Activated CD8-positive, alpha-beta memory T cell treated with anti-CD3 and anti-CD28 coated beads for 4 hours (primary cell): ENCODE measurements at regions not wholly inside any gene's neighbourhood (a gene's known extent, or its start where the extent isn't known, plus 50 kb on each side); places are given as distances from the start of the nearest gene placed in this dataset.

Experiments used
- DNase-seq, 2 donors: peaks; one replicate each; pipeline ENCODE4 v3.0.0-alpha.2; 2020; ENCODE audit warnings: low read depth in 2 of 2

DNA sequence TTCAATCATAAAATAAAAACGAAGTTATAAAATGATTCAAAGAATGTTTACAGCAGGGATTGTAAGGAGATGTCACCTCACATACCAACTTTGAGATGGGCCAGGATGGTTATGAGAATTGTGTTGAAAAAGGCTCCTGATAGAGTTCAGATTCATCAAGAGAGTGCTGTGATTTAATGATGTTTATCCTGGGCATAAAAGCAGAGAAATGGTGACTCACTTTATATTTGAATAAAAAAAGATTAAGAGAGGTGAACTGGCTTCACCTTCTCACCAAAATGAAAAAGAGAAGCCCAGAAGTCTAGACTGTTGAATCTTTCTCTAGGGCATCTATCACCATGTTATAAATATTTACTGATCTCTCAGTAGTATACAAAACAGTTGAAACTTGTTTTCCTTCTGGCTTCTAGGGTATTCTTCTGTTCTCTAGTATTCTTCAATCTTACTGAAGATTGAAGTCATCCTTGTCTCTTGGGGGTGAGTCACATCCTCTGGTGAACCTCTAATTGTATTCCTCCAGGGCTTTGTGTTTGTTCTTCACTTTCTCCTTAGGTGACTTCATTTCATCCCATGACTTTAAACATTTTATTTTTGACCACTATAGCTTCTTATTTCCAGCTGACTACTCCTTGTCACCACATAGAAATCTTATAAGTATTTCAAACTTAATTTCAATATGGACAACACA, 1237.3 kb upstream of the C9orf72 start:
- DNase-seq, result no peak

DNA sequence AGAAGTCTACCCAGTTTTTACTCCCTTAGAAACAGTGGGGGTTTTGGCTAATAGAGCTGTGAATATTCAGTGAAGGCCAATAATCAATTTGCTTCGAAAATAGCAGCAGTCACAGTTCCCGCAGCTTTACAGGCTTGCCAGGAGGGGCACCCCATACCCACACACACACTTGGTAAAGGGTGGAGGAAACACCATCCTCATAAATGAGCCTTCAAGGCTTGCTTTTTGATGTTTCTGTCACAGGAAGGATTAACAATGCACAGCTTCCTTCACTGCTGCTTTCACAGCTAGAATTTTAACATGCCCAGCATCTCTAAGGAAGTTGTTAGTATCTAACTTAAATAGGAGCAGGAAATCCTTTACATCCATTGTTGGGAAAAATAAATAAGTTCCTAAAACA, 1247.5 kb upstream of the C9orf72 start:
- no peak for DNase-seq

DNA sequence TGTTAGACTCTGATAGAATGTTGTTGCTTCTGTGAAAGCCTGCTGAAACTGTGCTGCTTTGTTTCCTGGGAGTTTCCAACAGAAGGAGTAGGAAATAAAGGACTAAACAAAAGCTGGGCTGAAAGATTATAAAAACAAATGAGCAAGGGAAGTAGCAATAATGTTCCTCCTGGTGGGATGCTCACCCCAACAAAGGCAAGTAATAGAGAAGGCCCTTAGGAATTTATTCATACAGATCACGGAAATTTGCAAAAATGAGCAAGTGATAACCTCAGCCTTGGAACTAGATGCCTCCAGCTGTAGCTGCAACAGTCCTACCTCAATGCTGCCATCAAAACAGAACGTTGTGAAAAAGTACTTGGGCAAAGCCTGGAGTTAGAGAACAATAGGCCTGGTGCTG, 1248.0 kb upstream of the C9orf72 start:
- DNase-seq, result no peak

DNA sequence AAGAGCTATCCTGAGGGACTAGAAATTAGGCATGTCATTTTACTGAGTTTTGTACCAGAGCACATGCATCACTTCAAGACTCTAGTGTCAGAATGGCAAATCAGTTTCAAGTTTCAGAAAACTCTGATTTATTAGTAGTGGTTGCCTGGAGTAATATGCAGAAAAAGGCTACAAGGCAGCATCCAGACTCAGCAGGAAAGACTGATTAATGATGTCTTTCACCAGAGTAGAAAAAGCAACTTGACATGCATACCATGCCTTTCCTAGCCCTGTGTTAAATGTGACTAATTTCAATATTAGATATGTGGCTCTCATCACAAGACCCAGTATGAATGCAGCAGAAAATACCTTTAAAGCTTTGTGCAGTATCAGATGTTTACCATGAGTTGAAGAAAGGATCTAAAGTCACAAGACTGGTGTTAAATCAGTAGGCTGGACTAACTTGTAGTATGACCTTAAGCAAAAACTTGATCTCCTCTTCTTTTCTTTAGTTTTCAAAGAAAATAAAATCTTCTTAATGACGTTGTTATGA, 1251.2 kb upstream of the C9orf72 start:
- no peak for DNase-seq

DNA sequence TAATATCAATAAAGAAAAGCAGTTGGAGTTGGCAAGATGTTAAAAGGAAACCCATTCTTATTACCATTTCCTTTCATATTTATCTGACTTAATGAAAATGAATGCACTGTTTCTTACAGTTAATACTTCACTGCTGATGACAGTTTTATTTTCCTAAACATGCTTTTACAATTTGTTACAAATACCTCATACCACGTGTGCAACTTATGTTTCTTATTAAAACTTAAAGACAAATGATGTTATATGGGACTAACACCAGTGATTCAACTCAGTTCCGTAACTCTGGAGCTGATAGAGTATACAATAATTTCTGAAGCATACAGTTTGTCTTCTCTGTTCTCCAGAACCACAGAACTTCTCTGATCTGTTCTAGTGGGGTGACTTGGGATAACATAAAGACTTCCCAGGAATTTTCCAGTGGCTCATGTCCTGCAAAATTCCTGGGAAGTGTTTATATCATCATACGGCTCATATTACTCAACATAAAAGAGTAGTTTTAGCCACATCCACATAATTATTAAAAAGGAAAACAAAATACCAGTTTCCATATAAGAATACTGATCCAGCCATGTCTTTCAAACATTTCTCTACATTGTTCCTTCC, 1259.0 kb upstream of the C9orf72 start:
- no peak for DNase-seq

DNA sequence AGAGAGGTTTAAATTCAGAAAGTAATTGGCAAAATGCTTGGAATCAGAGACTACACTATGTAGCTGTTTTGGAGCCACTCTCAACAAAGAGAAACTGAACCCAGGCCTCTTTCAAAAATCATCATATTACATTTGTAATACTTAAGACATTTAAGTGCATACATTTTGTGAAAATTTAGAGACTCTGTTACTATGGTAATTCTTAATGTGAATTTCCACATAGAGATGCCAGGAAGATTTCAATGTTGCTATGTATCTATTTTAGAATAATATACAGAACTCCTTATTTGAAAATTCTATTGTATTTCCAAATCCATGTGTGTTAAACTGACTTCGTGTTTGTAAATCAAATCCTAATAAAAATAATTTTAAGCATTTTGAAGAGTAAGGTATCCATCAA, 1260.9 kb upstream of the C9orf72 start:
- no peak for DNase-seq

DNA sequence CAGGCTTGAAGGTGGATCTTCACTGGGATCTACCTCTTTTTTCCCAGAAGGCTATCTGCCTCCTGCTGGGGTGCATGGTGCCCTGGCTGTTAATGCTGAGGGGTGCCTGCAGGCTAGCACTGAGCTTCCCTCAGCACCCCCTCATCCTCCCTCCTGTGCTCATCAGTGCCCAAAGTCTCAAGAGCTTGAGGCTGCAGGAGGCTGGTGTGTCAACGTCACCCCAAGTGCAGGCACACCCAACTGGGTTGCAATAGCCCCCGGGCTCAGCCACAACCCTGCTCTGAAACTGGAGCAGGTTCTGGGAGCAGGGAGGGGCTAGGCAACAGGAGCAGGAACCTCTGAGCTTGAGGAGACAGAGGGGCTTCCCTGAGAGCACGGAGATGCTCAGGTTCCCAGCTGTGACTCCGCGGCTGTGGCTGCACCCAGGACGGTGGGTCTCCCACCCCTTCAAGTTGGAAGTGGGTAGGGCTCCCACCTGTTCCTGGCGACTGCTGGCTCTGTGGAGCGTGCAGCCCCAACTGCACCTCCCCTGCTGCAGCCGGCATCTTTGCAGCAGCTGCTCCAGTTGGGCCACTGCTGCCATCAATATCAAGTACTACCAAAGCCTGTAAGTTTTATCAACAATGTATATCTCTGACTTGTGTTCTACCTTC, 1266.6 kb upstream of the C9orf72 start:
- DNase-seq, result no peak

DNA sequence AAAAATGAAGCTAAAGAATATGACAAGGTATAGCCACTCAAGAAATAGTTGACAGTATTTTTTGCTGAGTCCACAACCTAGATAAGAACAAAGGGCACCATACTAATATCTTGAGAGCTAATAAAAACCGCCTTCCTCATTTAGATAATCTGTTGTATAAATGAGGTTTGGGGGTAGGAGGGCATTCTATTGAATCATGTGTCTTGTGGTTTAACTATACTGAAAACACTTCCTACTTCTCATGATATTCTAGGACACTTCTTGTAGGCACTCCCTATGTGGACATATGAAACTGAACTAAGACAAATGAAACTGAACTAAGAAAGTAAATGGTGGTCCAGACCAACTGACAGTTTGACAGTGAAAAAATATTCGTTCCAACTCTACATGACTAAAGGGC, 1268.5 kb upstream of the C9orf72 start:
- DNase-seq, result no peak

DNA sequence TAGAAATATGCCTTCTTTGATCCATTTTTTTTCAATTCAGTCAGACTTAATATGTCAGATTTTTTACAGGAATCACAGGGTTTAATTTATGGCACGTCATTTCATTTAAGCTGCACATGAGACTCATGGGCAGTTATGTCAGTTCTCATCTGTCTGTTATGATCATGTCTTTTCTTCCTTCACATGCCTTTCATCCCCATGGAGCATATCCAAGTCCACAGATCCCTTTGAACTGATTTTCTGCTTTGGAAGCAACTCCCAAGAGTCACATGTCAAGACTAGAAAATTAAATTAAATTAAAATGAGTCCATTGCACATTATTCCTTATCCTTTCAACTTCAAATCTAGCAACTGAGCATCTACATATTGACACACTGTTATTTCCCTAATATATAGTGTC, 1274.0 kb upstream of the C9orf72 start:
- DNase-seq, result no peak

DNA sequence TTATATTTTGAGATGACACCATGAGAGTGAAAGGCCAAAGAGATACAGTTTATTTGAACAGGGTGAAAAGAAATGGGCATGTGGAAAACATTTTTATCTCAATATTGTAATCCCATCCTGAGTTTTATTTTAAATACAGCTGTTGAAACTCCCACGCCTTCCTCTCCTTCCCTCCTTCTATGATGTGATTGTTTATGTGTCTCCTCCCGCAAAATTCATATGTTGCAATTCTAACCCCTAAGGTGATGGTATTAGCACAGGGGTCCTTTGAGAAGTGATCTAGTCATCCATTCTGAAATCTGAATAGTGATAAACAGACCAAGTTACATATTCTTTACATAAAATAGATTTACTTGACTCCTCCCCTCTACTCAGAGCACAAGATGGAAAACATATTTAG, 1275.4 kb upstream of the C9orf72 start:
- DNase-seq, result no peak

DNA sequence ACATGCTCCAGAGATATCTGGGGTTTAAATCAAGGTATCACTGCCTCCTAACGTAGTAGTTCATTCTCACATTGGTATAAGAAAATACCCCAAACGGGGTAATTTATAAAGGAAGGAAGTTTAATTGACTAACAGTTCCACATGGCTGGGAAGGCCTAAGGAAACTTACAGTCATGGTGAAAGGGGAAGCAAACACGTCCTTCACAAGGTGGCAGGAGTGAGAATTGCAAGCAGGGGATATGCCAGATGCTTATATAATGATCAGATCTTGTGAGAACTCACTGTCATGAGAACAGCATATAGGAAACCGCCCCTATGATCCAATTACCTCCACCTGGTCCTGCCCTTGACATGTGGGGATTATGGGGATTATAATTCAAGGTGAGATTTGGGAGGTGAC, 1280.2 kb upstream of the C9orf72 start:
- DNase-seq, result no peak

DNA sequence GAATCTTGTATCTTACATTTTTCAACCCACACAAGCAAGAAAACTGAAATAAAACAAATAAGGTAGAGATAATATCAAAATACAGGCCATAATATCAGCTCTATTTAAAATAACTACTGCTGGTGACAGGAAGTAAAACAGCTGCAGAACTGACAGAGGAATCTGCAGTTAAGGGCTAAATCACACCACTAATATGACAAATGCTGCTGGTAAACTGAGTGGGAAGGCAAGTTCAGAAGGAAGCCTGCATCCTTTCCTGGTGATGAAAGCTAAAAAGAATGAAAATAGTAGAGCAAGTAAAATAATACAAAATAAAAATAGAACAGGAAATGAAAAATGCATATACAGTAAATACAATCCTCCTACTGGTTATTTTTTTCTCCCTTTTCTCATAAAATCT, 1293.7 kb upstream of the C9orf72 start:
- DNase-seq, result no peak

DNA sequence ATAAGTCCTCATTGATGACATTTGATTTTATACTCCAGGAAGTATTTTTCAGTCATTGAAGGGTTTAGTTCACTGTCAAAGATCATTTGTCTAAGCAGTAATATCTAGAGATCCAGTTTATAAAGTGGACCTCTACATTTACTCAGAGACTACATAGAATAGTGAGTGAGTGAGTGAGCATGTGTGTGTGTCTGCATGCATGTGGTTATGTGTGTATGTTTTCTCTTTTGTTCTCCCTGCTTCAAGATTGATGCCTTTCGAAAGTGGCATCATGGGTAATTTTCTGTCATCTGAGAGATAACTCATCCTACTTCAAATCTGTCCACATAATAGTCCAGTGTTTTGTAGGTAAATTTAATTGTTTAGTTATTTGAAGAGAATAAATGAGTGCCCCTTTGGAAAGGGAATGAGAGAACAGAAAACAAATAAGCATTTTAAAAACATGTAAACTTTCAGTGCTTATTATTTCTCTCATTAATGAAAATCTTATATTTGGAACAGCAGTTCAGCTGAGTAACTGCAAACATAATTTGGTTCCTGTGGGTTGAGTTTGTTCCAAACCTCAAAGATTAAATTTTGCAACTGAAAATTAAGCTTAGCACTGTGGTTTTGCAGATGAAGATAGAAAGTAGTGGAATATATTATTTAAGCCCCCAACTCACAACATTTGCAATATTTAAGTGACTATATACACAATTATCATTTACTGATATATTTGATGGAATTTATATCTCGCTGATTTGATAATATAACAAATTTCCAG, 1295.1 kb upstream of the C9orf72 start:
- DNase-seq, result no peak

DNA sequence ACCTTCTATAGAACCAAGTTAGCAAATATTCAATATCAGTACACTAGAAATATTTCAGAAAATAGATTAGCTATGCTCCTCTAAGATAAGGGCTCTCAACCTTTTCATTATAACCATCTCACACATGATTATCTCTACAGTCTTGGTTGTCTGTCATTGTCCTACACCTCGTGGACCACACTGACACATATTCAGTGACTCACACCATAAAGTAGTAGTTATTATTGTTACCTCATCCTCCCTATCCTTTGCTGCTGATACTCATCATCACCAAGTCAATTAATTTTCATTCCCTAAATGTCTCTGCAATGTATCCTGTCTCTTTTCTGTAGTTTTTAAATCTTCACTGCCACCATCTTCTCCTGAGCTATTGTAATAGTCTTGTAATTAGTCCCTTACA, 1309.2 kb upstream of the C9orf72 start:
- no peak for DNase-seq

DNA sequence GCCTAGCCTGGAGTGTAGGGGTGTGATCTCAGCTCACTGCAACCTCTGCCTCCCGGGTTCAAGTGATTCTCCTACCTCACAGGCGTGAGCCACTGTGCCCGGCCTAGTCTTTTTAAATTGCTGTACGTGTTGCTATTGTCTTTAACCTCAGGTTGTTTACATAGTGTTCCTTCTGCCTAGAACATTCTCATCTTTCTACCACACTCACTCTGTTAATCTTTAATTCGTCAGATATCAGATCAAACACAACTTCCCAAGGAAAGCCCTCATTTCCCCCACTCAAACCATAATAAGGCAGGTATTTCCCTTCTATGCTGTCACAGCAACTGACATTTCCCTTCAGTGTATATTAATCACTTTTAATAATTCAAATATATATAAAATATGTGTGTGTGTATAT, 1310.0 kb upstream of the C9orf72 start:
- no peak for DNase-seq

DNA sequence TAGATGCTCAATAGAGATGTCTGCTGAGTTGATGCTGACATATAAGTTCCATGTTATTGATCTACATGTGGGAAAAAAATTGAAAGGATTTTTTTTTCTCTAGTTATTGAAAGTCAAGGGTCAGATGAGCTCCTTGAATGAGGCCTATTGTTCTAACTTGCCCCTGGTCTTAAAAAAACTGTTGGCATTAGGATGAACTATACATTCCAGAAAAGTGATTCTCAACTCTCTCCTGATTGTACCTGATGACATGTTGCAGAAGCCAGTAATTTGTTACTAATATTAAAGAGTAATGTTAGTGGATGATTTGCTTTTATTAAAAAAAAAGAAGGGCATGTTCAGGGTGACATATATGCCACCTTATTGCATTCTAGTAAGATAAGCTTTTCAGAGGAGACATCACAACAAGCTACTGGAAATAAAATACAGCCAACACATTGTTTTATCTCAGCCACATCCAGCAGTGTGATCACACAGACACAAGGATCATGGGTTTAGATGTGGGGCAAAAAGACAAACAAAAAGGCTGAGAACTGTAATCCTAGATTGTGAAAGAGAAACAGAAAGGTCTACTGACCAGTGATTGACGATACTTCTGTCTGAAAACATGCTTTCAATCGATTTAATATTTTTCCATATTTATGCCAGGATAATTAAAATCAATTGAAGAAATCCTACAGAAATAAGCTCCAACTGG, 1314.1 kb upstream of the C9orf72 start:
- DNase-seq, result no peak

DNA sequence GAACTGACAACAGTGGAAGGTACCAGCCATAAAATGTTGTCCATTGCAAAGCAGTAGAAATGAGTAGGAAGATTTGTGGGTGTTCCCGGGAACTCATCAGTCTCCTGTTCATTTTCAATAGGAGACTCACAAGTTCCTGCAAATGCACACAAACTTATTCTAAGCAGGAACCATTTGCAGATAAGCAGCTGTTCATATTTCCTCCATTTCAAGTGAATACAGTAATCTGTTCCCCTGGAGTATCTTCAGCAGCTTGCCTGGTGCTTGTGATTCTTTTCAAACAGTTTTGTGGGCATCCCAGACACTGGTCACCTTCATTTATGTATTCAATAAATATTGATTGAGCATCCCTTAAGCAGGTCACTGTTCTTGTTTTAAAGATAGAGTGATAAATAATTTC, 1315.5 kb upstream of the C9orf72 start:
- no peak for DNase-seq

DNA sequence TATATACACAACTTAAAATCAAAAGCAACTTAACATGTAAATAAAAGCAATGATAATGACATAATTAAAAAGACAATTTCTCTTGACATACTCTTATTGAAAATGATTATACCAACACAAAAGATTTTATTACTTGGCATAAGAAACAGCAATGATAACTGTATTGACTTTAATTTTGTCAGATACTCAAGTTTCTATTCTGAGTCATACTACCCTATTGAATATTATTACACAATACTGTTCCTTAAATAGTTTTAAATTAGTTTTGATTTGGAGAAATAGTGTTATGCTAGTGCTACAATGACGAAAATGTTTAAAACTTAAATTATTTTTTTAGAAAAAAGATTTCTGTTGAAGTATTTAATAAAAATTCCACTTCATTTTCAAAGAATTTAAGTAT, 1319.3 kb upstream of the C9orf72 start:
- DNase-seq, result no peak

DNA sequence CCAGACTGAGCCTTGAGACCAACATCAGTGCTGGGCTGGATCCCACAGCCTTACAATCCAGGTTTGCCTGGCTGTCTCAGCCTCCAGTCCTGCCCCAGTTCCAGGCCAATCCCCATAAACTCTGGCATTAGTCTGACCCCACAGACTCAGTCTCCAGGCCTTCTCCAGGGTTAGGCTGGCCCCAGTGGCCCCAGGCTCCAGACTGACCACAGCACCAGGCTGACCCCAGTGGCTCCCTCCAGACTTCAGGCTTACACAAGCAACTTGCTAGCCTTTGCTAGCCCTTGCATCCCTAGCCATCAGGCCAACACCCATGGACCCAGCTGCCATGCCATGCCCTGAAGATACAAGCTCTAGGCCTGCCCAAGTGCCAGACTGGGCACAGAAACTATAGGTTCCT, 1326.0 kb upstream of the C9orf72 start:
- DNase-seq, result no peak

DNA sequence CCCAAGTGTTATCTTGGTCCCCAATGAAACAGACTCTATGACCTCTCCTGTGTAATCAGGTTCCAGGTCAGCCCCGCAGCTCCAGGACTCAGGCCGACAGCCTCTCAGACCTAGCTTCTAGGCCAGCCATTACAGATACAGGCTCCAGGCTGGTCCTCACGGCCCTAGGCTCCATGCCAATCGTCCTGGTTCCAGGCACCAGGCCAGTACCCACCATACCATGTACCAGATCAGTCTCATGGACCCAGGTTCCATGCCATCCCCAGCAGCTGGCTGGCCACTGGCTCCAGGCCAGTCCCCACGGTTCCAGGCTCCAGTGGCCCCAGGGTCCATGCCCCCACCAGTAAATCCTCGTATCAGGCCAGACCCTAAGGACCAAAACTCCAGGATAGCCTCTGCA, 1326.6 kb upstream of the C9orf72 start:
- no peak for DNase-seq

DNA sequence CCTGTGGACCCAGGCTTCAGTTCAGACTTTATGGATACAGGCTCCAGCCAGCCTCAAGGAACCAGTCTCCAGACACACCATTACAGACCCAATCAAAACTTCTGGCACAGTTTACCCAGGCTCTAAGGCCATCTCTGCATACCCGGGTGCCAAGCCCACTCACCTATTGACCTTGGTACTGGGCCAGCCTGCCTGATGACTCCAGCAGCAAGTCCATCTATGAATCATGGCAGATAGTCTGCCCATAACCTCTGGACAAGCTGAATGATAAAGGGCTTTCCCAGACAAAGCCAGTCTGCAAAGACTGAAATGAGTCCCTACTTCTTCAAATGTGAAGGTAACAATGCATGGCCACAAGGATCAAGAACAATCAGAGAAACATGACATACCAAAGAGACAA, 1327.1 kb upstream of the C9orf72 start:
- no peak for DNase-seq

DNA sequence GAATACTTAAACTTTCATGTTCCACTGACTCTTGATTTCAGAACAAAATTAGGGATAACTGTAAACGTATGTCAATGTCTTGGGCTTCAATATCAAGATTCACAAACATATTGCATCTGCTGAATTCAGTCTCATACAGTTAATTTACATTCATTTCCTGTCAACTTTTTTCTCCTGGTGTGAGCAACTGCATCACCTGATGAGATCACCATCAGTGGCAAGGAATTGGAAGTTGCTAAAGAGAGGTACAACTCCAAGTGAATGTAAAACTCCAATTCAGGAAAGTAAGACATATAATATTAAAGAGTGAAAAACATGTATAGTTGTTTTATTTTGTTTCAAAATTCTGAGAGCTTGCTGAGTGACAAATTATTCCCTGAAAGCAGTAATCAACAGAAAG, 1336.2 kb upstream of the C9orf72 start:
- DNase-seq, result no peak
